ENCODE measurements at regions not wholly inside any gene's neighbourhood (a gene's known extent, or its start where the extent isn't known, plus 50 kb on each side); places are given as distances from the start of the nearest gene placed in this dataset.

DNA sequence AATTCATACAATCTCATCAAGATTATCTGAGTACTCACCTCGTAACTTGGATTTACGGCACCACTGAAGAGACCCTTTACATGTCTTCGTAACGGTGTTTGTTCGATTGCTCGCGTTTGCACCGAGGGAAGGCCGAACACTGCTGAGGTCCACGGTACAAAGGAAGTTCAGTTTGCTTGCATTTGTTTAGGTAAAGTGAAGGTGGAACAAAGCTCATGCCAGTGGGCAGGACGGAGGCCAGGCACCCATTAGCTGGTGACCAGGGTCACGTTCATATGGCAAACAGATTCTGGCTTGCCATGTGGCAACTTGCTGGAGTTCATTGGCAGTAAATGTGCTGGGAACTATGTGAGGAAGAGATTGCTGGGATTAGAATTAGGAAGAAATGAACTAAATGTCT, 164.8 kb downstream of the MACROH2A1 start:
- no peak for DNase-seq

DNA sequence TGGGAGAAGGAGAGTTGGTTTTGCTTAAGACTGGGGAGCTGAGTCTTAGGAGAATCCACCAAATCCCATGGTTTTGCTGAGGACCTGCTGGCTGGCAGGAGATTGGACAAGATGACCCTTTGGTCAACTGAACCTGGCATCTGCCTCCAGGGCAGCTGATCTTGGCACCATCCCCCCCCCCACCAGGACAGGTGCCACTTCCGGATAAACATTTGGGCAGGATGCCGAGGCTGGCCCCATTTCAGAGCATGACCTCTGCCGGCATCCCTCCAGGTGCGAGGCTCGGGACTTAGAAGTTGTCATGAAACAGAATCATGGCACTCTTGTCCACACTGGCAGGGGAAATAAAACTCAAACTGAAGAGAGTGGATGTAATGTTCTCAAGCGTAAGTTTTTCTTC, 165.6 kb downstream of the MACROH2A1 start:
- no peak for DNase-seq

DNA sequence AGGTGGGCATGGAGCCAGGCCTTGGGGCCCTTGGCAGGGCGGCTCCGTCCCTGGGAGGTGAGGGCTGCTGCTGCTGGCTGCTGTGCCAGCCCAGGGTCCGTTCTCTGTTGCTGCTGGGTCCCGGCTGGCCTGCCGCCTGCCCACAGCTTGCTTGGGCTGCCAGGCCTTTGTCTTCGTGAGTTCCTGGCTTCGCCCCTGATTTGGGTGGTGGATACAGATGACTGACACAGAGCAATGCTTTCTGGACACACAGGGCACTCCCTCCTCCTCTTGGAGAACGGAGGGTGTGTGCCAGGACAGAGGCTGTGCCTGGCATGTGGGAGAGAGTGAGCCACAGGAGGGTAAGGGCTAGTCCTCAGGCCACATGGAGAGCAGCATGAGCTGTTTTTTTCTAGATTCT, 166.1 kb downstream of the MACROH2A1 start:
- DNase-seq: no peak

DNA sequence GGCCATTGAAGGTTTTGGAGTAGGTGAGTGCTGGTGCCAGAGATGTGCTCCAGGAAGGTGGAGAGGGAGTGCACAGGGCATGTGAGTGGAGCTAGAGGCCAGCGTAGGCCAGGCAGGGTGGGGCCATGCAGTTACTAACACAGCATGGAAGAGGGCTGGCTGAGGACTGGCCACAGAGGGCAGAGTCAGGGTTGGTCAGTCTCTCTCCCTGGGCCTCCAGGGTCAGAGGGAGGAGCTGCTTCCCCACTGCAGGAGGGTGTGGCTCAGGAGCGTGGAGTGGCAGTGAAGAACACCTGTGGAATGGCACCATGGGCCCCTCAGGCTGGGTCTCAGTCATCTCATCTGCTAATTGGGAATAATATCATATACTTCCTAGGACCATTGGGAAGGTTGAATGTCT, 167.7 kb downstream of the MACROH2A1 start:
- no peak for DNase-seq

DNA sequence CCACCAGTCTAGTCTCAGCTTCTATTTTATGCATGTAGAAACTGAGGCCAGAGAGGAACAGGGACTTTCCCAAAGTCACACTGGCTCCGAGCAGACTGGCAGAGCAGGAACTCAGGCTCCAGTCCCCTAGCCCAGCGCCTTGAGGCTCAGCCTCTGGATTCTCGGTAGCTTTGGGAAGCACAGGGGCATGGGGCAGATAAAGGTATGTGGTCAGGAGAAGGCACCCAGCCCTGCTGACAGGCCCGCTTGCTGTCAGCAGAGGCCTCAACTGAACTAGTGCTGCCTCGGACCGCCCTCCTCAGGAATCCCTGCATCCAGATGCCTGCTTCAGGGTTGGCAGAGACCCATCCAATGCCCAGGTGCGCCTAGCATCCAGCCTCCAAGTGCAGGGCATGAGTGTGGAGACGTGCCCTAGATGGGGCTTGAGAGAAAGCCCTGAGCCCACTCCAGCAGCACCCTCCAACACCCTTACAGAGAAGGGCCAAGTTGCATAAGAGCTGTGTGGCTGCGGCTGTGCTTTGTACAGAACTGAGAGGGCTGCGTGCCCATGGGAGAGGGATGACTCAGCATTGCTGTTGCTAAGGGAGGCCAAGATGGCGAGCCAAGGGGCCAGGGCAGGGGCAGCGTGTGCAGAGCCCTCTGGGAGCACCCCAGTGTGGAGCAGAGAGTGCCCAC, 168.6 kb downstream of the MACROH2A1 start:
- DNase-seq: no peak

DNA sequence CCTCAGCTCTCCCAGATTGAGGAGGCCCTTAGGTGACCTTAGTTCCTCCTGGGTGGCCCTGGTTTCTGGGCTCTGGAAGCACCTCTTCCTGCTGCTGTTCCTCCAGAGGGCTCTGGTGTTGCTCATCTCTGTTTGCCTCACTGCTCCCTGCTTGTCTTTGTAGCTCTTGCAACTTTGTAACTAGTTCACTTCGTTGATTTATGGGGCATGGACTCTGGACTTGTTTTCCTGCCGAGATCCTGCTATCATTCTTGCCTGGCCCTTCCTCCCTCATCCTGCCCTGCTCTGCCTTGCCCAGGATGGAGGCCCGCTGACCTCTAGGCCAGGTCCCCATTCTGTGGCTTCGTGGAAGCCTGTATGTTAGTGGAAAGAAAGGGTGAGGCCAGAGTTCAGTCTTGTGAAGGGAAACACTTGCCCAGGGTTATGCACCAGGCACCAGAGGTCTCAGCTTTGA, 169.3 kb downstream of the MACROH2A1 start:
- no peak for DNase-seq

DNA sequence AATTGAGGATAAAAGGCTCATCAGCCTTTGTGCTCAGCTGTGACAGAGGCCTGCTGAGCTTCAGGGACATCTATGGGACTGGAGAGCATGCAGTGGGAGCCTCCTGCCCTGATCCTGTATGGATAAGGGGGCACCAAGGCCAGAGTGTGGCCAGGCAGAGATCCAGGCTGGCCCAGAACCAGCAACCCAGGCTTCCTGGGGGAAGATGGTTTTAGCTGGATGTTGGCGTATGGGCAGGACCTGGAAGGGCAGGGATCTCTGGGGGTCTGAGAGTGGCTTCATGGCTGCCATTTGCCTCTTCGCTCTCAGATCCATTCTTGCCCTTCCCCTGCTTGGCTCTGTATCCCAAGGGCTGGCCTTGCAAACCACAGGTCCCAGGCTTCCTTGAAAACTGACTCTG, 169.9 kb downstream of the MACROH2A1 start:
- DNase-seq: no peak

DNA sequence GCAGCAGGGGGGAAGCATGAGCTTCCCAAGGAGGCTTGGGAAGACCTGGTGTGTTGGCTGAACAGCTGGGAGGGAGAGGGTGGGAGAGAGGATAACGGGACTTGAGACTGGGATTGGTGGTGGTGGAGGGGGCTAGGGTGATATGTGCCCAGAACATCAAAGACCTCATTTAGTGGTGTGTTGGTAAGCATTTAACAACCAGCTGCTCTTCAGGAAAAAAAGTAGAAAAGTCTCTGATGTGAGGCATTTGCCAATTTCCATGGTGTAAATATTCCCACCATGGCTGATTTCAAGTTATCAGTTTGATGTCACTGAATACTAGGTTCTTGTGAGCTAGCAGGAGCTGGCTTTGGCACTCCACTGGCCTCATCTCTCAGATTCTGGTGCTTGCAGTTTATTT, 170.8 kb downstream of the MACROH2A1 start:
- no peak for DNase-seq

DNA sequence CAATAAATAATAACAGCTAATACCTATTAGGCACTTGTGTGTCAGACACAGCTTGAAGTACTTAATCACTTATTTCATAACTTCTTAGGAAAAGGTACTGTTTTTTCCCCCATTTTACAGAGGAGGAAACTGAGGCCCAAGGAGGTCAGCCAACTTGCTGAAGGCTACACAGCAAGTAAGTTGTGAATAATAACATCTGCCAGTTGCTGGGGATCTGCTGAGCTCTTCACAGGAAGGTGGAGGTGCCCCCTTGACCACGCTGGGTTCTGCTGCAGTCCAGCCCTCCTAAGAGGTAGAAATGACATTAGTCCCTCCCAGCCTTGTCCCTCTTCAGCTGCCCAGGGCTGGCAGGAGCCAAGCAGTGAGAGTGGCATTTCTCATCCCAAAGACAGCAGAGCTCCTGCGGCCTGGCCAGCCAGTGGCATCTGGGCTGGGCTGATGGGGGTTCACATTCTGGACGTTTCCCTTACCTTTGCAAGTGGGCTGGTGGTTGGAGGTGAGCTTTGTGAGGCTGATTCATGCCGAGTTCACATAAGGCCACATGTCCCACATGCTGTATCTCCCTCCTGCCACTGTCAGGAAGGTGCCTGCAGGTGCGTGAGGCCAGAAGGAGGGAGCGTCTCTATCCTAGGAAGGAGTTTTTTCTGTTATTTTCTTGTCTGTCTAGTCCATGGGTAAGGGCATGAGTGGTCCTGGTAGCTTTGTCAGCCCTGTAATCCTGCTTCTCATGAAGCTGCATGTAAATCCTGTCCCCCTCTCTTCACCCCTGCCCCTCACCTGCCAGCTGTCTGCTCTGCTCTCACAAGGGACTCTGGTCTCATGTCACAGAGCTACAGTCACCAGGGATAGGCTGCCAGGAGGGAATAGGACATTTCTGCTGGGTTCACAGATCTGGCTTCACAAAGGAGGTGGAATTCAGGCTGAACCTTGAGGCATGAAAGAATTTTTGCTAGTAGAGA, 171.7 kb downstream of the MACROH2A1 start:
- no peak for DNase-seq

DNA sequence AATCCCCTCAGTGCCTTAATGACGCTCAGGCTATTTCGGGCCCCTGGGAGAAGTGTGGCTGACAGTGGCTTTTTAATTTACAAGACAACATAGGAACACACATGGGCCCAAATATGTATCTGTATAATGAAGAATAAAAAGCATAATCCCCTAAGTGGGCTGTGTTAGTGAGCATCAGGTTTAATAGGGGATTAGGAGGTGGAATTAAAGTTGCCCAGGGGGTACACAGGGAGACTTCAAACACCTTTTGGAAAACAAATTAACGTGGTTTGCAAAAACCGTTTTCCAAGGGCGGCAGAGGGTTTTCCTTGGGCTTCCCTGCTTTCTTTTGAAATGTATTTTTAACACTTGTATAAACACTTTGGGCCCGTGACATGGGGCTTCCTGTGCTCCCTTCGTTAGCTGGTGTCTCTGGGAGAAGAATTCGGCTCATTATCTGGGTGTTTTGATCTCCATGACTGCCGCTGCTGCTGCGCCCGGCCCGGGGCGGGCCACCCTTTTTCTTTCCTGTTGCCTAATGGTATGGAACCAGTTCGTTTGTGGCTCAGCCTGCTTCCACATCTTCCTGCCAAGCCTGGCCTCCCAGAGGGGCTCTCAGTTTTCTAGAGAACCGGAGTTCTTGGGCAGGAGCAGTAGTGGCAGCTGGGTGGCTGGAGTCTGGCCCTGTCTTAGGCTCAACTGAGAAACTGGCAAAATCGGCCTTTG, 173.0 kb downstream of the MACROH2A1 start:
- DNase-seq: no peak

DNA sequence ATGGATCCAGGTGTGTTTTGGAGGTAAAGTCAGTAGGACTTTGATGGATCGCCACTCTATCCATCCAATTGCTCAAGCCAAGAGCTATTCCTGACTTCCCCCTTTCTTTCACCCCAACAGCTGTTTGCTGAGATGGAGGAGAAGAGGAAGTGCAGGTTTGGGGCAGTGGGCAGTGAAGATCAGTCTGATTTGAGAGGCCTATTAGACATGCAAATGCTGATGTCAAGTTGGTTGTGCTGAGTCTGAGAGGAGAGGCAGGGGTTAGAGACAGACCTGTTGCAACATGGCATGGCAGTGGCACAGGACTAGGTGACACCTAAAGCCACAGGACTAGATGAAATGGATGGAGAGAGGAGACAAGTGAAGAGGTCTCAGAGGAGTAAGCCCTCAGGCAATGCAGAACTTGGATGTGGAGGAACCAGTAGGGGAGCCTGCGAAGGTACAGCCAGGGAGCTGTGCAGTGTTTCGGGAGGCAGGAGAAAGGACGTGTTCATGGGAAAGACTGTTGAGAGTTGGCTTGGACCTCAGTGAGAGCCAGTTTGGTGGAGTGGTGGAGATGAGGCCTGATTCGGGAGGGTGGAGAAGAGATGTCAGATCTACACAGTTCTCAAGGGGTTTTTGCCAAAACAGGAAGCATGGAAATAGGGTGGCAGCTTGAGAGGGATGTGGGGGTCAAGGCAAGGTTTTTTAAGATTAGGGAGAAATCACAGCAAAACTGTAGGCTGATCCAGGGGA, 175.0 kb downstream of the MACROH2A1 start:
- DNase-seq: no peak

DNA sequence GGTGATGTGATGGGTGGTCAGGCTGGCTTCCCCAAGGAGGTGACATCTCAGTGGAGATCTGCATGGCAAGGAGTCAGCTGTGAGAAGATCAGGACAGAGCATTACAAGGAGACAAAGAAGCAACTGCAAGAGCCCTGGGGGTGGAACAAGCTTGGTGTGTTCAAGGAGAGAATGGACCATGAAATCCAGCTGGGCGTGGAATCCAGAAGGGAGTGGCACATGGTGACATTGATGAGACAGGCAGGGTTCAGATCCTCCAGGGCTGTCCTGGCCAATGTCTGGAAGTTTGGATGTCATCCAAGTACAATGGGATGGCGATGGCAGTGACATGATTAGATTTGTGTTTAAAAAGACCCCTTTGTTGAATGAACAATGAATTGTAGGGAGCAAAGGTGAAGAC, 175.6 kb downstream of the MACROH2A1 start:
- DNase-seq: no peak

DNA sequence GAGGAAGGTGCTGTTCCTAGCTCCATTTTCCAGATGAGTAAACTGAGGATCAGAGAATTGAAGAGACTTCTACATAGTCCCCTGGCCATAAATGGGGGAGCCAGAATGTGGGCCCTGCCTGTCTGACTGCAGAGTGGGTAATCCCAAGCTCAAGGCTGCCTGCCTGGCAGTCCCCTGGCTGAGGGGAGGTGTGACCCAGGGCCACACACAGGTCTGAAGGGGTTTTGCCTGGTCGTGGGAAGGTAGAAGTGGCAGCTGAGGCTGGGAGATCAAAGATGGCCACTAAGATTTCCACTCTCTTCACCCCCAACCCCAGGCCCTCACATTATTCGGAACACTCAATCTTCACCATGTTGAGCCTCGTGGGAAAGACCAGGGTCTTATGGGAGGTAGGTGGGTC, 176.3 kb downstream of the MACROH2A1 start:
- DNase-seq: no peak

DNA sequence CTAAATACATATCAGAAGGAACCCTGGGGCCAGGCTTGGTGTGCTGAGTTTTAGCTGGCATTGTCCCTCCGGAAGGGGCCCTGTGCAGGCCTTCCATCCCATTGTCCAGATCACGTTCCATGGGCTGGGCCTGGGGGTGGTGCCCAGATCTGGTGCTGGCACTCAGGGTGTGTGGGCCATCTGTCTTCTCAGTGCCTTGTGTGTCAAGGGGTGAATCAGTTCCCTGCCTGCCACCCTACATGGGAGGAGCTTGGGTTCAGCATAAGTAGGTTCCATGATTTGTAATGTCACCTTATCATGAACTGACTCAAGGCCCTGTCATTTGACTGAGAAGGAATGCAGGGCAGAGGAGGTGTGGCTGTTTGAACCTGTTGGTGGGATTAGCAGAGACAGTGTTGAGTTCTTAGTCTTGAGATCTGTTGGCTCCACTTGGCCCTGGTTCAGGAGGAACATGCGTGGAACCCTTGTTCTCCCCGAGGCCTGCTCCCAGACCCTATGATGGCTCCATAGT, 176.8 kb downstream of the MACROH2A1 start:
- DNase-seq: no peak

DNA sequence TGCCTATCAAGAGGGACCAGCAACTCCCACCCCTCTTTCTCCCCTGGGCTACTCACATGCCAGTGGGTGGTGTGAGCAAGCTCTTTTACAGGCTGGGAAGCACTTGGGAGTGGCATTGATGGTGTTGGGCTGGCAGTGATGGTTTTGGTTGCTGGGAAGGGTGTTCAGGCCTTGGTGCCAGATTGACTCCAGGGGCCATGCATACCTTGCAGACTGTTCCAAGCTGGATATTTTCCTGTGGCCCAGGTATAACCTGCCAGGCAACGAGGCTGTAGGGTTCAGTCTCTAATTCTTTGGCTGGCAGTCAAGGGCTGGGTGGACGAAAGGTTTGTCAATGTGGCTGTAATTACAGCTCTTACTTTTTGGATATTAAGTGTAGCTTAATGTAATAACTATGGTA, 177.3 kb downstream of the MACROH2A1 start:
- no peak for DNase-seq

DNA sequence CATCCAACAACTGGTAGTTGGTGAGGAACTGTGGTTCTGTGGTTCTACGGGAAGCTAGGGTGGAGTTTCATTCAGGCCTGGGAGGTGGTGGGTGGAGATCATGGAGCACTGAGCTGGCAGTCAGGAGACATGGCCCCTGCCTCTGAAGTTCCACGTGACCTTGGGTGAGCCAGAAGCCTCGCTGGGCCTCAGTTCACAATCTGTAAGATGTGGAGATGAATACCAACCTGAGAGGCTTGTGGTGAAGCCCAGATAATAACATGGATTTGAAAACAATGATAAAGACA, 177.9 kb downstream of the MACROH2A1 start:
- DNase-seq: no peak

DNA sequence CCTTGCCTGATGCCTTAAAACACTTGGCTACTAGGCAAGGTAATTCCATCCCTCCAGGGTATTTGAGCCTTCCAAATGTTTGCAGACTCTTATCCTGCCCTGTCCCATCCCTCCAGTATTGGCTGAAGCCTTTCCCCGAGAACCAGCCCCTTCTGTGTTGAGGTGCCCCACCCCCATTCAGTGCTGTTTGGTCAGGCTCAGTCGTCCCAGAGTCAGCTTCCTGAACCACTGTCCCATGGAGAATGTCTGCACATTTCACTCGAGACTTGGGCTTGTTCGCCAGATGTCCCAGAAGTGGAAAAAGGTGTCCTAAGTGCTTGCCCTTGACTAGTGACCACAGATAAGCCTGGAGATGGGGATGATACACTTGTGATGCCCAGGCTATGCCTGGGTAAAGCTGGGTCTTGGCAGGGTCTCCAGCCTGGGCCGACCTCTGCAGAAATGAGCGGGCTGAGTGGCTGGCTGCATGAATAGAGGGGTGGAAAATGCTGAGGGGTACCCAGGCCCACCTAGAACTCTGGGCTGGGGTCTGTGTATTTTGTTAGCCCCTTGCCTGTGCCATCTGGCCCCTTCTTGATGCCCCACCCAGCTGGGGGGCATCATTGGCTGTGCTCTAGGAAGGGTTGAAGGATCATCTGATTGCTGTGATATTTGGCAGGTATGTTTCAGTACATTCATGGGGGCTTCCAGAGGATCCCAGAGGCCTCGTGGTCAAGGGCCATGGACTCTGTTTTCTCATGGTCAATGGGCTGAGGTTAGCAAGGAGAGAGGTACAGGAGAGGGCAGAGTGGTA, 178.4 kb downstream of the MACROH2A1 start:
- no peak for DNase-seq

DNA sequence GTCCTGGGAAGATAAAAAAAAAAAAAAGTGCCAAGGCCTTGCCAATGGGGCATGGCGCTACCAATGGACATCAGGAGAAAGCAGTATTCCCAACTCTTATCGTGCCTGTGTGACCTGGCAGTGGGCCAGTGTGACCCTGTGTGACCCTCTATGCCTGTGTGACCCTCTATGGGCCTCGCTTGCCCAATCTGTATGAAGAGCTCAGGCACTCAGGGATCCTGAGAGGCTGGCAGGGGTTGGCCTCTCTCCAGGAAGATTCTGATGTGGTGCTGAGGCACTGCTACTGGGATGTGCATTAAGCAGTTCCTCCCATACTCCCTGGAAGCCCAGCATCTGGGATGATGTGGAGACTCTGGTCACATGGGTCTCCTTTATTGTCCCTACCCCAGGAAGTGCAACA, 179.2 kb downstream of the MACROH2A1 start:
- DNase-seq: no peak

DNA sequence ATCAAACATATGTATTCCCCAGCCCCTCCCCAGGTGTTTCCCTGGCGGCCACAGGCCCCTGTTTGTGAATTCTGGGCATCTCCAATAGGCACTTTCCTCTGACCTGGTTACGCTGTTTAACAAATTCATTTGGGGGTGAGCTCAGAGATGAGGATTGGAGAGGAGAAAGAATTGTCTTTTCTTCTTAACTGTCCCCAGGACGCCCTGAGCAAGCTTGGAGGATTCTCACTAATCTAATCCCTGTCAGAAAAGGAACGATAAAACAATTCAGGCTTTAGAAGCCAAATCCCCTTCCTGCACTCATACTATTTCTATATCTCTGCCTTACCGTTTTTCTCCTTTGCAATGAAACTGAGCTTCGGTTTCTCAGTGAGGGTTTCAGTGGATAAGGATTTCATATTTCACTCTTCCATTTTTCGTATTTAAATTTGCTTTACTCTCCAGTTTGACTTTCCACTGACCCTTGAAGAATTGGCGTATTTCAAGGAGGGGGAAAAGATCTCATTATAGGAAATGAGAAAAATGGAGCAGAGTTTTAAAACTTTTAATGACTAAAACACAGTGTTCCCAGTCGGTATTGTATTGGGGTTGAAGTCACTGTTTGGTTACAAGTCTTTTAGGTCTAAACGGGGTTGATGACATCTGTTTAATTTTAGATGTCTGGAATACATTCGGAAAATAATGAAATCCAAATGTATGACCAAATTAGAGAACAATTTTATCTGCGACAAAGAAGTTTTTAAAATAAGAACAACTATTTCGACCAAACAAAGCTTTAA, 180.1 kb downstream of the MACROH2A1 start:
- no peak for DNase-seq

DNA sequence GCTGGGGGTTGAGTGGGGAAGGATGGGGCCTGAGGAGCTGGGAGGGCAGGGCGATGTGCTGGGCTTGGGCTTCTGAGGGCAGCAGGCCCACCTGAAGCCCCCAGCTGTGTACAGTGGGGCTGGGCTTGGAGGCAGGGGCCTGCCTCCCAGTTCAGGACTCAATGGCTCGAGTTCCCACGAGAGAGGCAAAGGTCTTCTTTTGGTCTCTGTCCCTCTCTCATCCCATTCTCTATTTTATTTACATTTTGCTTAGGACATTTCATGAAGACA, 180.6 kb downstream of the MACROH2A1 start:
- DNase-seq: no peak

DNA sequence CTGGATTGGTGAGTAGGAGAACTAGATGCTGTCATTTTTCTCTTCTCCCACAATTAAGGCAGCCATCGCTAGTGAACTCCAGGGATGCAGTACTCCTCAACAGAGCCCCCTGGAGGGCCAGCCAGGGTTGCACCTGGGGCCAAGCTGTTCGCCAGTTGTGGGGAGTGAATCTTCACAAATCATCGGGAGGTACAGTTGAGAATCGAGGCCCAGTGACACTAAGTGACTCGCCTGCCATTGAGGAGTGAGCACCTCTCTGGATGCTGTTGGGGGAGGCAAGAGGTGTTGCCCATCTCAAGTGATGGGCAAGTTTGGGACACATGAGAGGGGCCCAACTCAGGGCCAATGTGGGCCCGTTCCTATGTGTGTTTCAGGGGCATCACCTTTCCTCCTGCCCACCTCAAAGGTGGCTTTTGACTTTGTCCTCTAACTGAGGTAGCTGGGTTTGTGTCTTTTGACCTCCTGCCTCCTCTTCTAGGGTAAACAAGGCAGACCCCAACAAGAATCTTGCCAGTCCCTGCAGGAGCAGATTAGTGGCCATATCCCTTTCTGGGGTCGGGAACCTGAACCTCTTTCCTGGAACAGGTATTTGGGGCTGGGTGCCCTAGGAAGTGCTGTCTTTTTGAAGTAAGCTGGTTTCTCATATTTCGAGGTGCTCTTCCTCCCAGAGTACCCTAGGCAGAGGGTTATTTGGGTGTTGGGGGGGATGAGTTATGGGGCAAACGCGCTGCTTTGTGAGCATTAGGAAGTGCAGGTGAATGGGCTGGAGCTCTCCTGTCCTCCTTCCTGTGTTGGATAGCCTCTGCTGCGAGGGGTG, 181.2 kb downstream of the MACROH2A1 start:
- DNase-seq: no peak

Measured in NCI-H187 (cell line).